ENCODE measurements at regions not wholly inside any gene's neighbourhood (a gene's known extent, or its start where the extent isn't known, plus 50 kb on each side); places are given as distances from the start of the nearest gene placed in this dataset.
A peak's percentile ranks its signal among the peaks of the same experiment; 100 is the strongest.
"Not testable (repeated sequence)": the region's sequence is repeated elsewhere in the genome, so short reads cannot be mapped to it uniquely, and the experiment has no call there.

GRCh38 chr3:16769525-16769924 is 115.2 kb upstream of the PLCL2 start:
- no peak for DNase-seq

GRCh38 chr3:16770021-16770420 is 114.7 kb upstream of the PLCL2 start:
- no peak for DNase-seq

- DNase-seq: no peak
Observed at GRCh38 chr3:16770792-16771191, 114.0 kb upstream of the PLCL2 start.

- not testable (repeated sequence) for DNase-seq
Observed at GRCh38 chr3:16773594-16773993, 111.2 kb upstream of the PLCL2 start.

GRCh38 chr3:16774536-16774935 is 110.2 kb upstream of the PLCL2 start:
- not testable (repeated sequence) for DNase-seq

- no peak for DNase-seq
Observed at GRCh38 chr3:16784973-16785372, 99.8 kb upstream of the PLCL2 start.

- no peak for DNase-seq
Observed at GRCh38 chr3:16785465-16785864, 99.3 kb upstream of the PLCL2 start.

- DNase-seq: no peak
Observed at GRCh38 chr3:16788440-16789056, 96.2 kb upstream of the PLCL2 start.

- no peak for DNase-seq
Observed at GRCh38 chr3:16789344-16790120, 95.2 kb upstream of the PLCL2 start.

- DNase-seq: no peak
Observed at GRCh38 chr3:16790432-16791400, 94.0 kb upstream of the PLCL2 start.

- no peak for DNase-seq
Observed at GRCh38 chr3:16793321-16793720, 91.4 kb upstream of the PLCL2 start.

- DNase-seq: no peak
Observed at GRCh38 chr3:16794257-16794656, 90.5 kb upstream of the PLCL2 start.

GRCh38 chr3:16795581-16795980 is 89.2 kb upstream of the PLCL2 start:
- no peak for DNase-seq

- no peak for DNase-seq
Observed at GRCh38 chr3:16797831-16798230, 86.9 kb upstream of the PLCL2 start.

GRCh38 chr3:16798738-16799137 is 86.0 kb upstream of the PLCL2 start:
- DNase-seq: no peak

- no peak for DNase-seq
Observed at GRCh38 chr3:16800361-16800760, 84.4 kb upstream of the PLCL2 start.

- no peak for DNase-seq
Observed at GRCh38 chr3:16801223-16801622, 83.5 kb upstream of the PLCL2 start.

- no peak for DNase-seq
Observed at GRCh38 chr3:16801698-16802097, 83.1 kb upstream of the PLCL2 start.

- DNase-seq: no peak
Observed at GRCh38 chr3:16802389-16802788, 82.4 kb upstream of the PLCL2 start.

- DNase-seq: no peak
Observed at GRCh38 chr3:16803019-16803418, 81.7 kb upstream of the PLCL2 start.

- peak; percentile 59 for DNase-seq
Observed at GRCh38 chr3:16807391-16807790, 77.4 kb upstream of the PLCL2 start.

GRCh38 chr3:16808393-16809107 is 76.2 kb upstream of the PLCL2 start:
- no peak for DNase-seq
